ENCODE measurements at regions not wholly inside any gene's neighbourhood (a gene's known extent, or its start where the extent isn't known, plus 50 kb on each side); places are given as distances from the start of the nearest gene placed in this dataset.
A peak's percentile ranks its signal among the peaks of the same experiment; 100 is the strongest.

GRCh38 chr15:87724330-87724729, 532.2 kb downstream of the NTRK3 start:
- Histone ChIP-seq H3K27me3 (ENCODE audit: insufficient read depth, poor library complexity, severe bottlenecking) (no peaks in the 10 kb centered on the region), H3K4me3 (ENCODE audit: severe bottlenecking) (no peak overlapping the region), H3K4me1 (ENCODE audit: insufficient read depth, poor library complexity, severe bottlenecking) (no peaks in the 10 kb centered on the region), H3K27ac (ENCODE audit: poor library complexity, severe bottlenecking) (no peak overlapping the region), H3K9me3 (ENCODE audit: severe bottlenecking) (no peaks in the 10 kb centered on the region), H3K36me3 (ENCODE audit: low read depth) (no peaks in the 10 kb centered on the region)
- no peak for ATAC-seq (ENCODE audit: low read depth)
- no peak for DNase-seq (ENCODE audit: low spot score)
- no peak for TF ChIP-seq CTCF (IDR thresholded peaks at IDR 0.05; ENCODE audit: poor library complexity, severe bottlenecking)

GRCh38 chr15:87722941-87723691, 533.4 kb downstream of the NTRK3 start:
- H3K4me3 ChIP-seq (ENCODE audit: severe bottlenecking): no peak overlapping the region
- H3K27ac ChIP-seq (ENCODE audit: poor library complexity, severe bottlenecking): no peak overlapping the region
- ATAC-seq (ENCODE audit: low read depth) (peak; percentile 53; the same call in 2 of the 3 replicates), DNase-seq (ENCODE audit: low spot score) (no peak)
- H3K4me1 ChIP-seq (ENCODE audit: insufficient read depth, poor library complexity, severe bottlenecking): no peaks in the 10 kb centered on the region
- no peaks in the 10 kb centered on the region for H3K27me3 ChIP-seq (ENCODE audit: insufficient read depth, poor library complexity, severe bottlenecking)
- no peaks in the 10 kb centered on the region for H3K36me3 ChIP-seq (ENCODE audit: low read depth)
- no peak for TF ChIP-seq CTCF (IDR thresholded peaks at IDR 0.05; ENCODE audit: poor library complexity, severe bottlenecking)
- H3K9me3 ChIP-seq (ENCODE audit: severe bottlenecking): no peaks in the 10 kb centered on the region

- Histone ChIP-seq H3K27ac (ENCODE audit: poor library complexity, severe bottlenecking) (no peak overlapping the region), H3K4me1 (ENCODE audit: insufficient read depth, poor library complexity, severe bottlenecking) (no peaks in the 10 kb centered on the region), H3K27me3 (ENCODE audit: insufficient read depth, poor library complexity, severe bottlenecking) (no peaks in the 10 kb centered on the region), H3K4me3 (ENCODE audit: severe bottlenecking) (no peak overlapping the region), H3K9me3 (ENCODE audit: severe bottlenecking) (no peaks in the 10 kb centered on the region), H3K36me3 (ENCODE audit: low read depth) (no peaks in the 10 kb centered on the region)
- no peak for TF ChIP-seq CTCF (IDR thresholded peaks at IDR 0.05; ENCODE audit: poor library complexity, severe bottlenecking)
- no peak for DNase-seq (ENCODE audit: low spot score)
- no peak for ATAC-seq (ENCODE audit: low read depth)
Observed at GRCh38 chr15:87720235-87720634, 536.3 kb downstream of the NTRK3 start.

GRCh38 chr15:87716422-87716821, 540.1 kb downstream of the NTRK3 start:
- peaks cover 8% of the 10 kb centered on the region for H3K27me3 ChIP-seq (ENCODE audit: insufficient read depth, poor library complexity, severe bottlenecking)
- DNase-seq (ENCODE audit: low spot score): no peak
- H3K9me3 ChIP-seq (ENCODE audit: severe bottlenecking): no peaks in the 10 kb centered on the region
- no peaks in the 10 kb centered on the region for H3K4me1 ChIP-seq (ENCODE audit: insufficient read depth, poor library complexity, severe bottlenecking)
- no peak for ATAC-seq (ENCODE audit: low read depth)
- H3K4me3 ChIP-seq (ENCODE audit: severe bottlenecking): no peak overlapping the region
- no peak for TF ChIP-seq CTCF (IDR thresholded peaks at IDR 0.05; ENCODE audit: poor library complexity, severe bottlenecking)
- H3K36me3 ChIP-seq (ENCODE audit: low read depth): no peaks in the 10 kb centered on the region
- H3K27ac ChIP-seq (ENCODE audit: poor library complexity, severe bottlenecking): no peak overlapping the region

GRCh38 chr15:87715252-87715651, 541.3 kb downstream of the NTRK3 start:
- no peak for ATAC-seq (ENCODE audit: low read depth)
- no peak overlapping the region for H3K27ac ChIP-seq (ENCODE audit: poor library complexity, severe bottlenecking)
- TF ChIP-seq CTCF (IDR thresholded peaks at IDR 0.05; ENCODE audit: poor library complexity, severe bottlenecking): no peak

More at GRCh38 chr15:87715252-87715651, 541.3 kb downstream of the NTRK3 start:
- H3K4me1 ChIP-seq (ENCODE audit: insufficient read depth, poor library complexity, severe bottlenecking): no peaks in the 10 kb centered on the region
- no peaks in the 10 kb centered on the region for H3K9me3 ChIP-seq (ENCODE audit: severe bottlenecking)
- no peaks in the 10 kb centered on the region for H3K36me3 ChIP-seq (ENCODE audit: low read depth)
- peaks cover 8% of the 10 kb centered on the region for H3K27me3 ChIP-seq (ENCODE audit: insufficient read depth, poor library complexity, severe bottlenecking)
- no peak overlapping the region for H3K4me3 ChIP-seq (ENCODE audit: severe bottlenecking)
- DNase-seq (ENCODE audit: low spot score): no peak

All from RWPE2 (cell line).